ENCODE measurements at regions not wholly inside any gene's neighbourhood (a gene's known extent, or its start where the extent isn't known, plus 50 kb on each side); places are given as distances from the start of the nearest gene placed in this dataset.

GRCh38 chr18:52070291-52070756, 269.7 kb upstream of the DCC start:
- Mint-ChIP-seq H3K4me1 (peaks cover 14% of the 10 kb centered on the region), H3K9me3 (peaks cover 50% of the 10 kb centered on the region), H3K4me3 (no peak overlapping the region), H3K36me3 (peaks cover 23% of the 10 kb centered on the region), H3K27ac (no peak overlapping the region), H3K27me3 (ENCODE audit: low read depth) (peaks cover 47% of the 10 kb centered on the region)
- ATAC-seq (no peak), DNase-seq (ENCODE audit: low spot score) (no peak)
- CTCF ChIA-PET: no interaction called here
- POLR2A ChIA-PET: no interaction called here
- TF ChIP-seq ZNF232 (CRISPR knock-in tag; IDR thresholded peaks at IDR 0.05) (no peak), OVOL2 (CRISPR knock-in tag; IDR thresholded peaks at IDR 0.05; ENCODE audit: borderline replicate concordance) (no peak), MLX (CRISPR knock-in tag; IDR thresholded peaks at IDR 0.05) (no peak), GABPB1 (CRISPR knock-in tag; IDR thresholded peaks at IDR 0.05) (peak; percentile 95)
- TF ChIP-seq, protein P1, sequence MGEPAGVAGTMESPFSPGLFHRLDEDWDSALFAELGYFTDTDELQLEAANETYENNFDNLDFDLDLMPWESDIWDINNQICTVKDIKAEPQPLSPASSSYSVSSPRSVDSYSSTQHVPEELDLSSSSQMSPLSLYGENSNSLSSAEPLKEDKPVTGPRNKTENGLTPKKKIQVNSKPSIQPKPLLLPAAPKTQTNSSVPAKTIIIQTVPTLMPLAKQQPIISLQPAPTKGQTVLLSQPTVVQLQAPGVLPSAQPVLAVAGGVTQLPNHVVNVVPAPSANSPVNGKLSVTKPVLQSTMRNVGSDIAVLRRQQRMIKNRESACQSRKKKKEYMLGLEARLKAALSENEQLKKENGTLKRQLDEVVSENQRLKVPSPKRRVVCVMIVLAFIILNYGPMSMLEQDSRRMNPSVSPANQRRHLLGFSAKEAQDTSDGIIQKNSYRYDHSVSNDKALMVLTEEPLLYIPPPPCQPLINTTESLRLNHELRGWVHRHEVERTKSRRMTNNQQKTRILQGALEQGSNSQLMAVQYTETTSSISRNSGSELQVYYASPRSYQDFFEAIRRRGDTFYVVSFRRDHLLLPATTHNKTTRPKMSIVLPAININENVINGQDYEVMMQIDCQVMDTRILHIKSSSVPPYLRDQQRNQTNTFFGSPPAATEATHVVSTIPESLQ (CRISPR knock-in tag; IDR thresholded peaks at IDR 0.05): no peak

DNA sequence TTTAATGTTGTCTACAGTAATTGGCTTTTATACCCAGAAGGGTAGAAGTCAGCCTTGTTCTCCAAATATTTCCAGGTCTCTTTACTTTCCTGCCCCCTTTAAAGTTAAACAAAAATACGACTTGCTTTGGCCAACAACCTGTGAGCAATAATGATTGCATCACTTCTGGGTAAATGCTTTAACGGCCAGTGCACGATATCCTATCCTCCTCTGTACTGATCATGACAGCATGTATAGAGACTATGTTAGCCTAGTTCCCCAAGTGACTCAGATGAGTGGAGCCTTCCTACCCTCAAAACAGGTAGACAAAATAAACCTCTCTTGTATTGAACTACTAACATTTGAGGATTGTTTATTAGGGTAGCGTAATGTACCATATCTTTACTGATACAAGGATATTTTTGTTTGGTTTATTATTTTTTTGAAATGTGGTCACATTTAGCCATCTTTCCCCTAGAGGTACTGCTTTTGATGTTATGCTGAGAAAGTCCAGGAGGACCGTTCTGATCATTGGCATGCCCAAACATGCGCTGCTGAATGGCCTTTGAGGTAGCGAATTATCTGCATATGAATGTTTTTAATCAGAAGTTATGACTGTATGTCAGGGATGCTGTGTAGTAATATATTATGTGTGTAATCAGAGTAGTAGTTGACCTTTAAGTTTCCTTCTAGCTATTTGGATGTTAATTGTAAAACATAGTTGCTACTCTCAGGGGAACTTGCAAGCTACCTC, 262.6 kb upstream of the DCC start:
- ChIA-PET CTCF (no interaction called here), POLR2A (no interaction called here)
- DNase-seq (ENCODE audit: low spot score) (no peak), ATAC-seq (no peak)
- TF ChIP-seq SMAD3 (CRISPR knock-in tag; IDR thresholded peaks at IDR 0.05; ENCODE audit: borderline replicate concordance): no peak
- no peak for TF ChIP-seq ZNF138 (CRISPR knock-in tag; conservative IDR thresholded peaks at IDR 0.05)
- TF ChIP-seq, protein P2, sequence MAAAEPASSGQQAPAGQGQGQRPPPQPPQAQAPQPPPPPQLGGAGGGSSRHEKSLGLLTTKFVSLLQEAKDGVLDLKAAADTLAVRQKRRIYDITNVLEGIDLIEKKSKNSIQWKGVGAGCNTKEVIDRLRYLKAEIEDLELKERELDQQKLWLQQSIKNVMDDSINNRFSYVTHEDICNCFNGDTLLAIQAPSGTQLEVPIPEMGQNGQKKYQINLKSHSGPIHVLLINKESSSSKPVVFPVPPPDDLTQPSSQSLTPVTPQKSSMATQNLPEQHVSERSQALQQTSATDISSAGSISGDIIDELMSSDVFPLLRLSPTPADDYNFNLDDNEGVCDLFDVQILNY (CRISPR knock-in tag; IDR thresholded peaks at IDR 0.05): no peak
- no peak for TF ChIP-seq USF2 (CRISPR knock-in tag; IDR thresholded peaks at IDR 0.05)
- no peak for TF ChIP-seq CDX4 (CRISPR knock-in tag; IDR thresholded peaks at IDR 0.05; ENCODE audit: borderline replicate concordance)
- no peak for TF ChIP-seq AFF4 (CRISPR knock-in tag; IDR thresholded peaks at IDR 0.05; ENCODE audit: borderline replicate concordance)
- no peak for TF ChIP-seq TEAD4 (CRISPR knock-in tag; IDR thresholded peaks at IDR 0.05)
- TF ChIP-seq ZNF281 (CRISPR knock-in tag; IDR thresholded peaks at IDR 0.05): no peak
- TF ChIP-seq GTF2I (CRISPR knock-in tag; conservative IDR thresholded peaks at IDR 0.05): no peak
- TF ChIP-seq, protein P3, sequence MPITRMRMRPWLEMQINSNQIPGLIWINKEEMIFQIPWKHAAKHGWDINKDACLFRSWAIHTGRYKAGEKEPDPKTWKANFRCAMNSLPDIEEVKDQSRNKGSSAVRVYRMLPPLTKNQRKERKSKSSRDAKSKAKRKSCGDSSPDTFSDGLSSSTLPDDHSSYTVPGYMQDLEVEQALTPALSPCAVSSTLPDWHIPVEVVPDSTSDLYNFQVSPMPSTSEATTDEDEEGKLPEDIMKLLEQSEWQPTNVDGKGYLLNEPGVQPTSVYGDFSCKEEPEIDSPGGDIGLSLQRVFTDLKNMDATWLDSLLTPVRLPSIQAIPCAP (CRISPR knock-in tag; IDR thresholded peaks at IDR 0.05): no peak
- TF ChIP-seq SP1 (CRISPR knock-in tag; conservative IDR thresholded peaks at IDR 0.05): no peak
- no peak for TF ChIP-seq NR3C1 (CRISPR knock-in tag; conservative IDR thresholded peaks at IDR 0.05; ENCODE audit: low read depth)
- no peak for TF ChIP-seq NR1H2 (CRISPR knock-in tag; IDR thresholded peaks at IDR 0.05)
- no peak for TF ChIP-seq ZNF396 (CRISPR knock-in tag; IDR thresholded peaks at IDR 0.05; ENCODE audit: borderline replicate concordance)
- no peak for TF ChIP-seq JUN (CRISPR knock-in tag; IDR thresholded peaks at IDR 0.05)
- Mint-ChIP-seq H3K36me3 (no peaks in the 10 kb centered on the region), H3K27me3 (ENCODE audit: low read depth) (no peaks in the 10 kb centered on the region; the same call in 1 of the 2 replicates), H3K4me3 (no peak overlapping the region), H3K27ac (no peak overlapping the region), H3K9me3 (peaks cover 29% of the 10 kb centered on the region), H3K4me1 (peaks cover 6% of the 10 kb centered on the region; the same call in 1 of the 2 replicates)
